OCI-LY7 (cell line): ENCODE measurements at regions not wholly inside any gene's neighbourhood (a gene's known extent, or its start where the extent isn't known, plus 50 kb on each side); places are given as distances from the start of the nearest gene placed in this dataset.

Source experiments
- BruUV-seq: library from RNA; stranded (reverse); fragments of 400-500 nt; replicated peaks from 2 replicates; lab custom pipeline; 2021; lab: Mats Ljungman, UMichigan
- CTCF ChIA-PET: fragments of 300-600 bp; sonication (Branson Sonifier 250); formaldehyde crosslinking; loops from one replicate; lab custom pipeline; 2022; ENCODE audit warnings: antibody characterized with exemption; ENCODE audit not compliant: unreplicated experiment; lab: Charles Lee
- POLR2A ChIA-PET: fragments of 300-600 bp; sonication (Branson Sonifier 250); formaldehyde crosslinking; loops from one replicate; lab custom pipeline; 2022; ENCODE audit warnings: antibody characterized with exemption; lab: Charles Lee
- DNase-seq: peaks from one replicate; pipeline ENCODE4 v3.0.0-alpha.2; 2015; ENCODE audit warnings: low spot score
- H2AFZ ChIP-seq: fragments of 200-600 bp; sonication (generic), shearing (Covaris generic); 2 replicates; pipeline ENCODE4 v1.6.1; 2014; ENCODE audit warnings: mild to moderate bottlenecking, antibody characterized with exemption, low read length, moderate library complexity
- H3K27ac ChIP-seq: fragments of 200-600 bp; sonication (generic); 2 replicates; pipeline ENCODE4 v1.5.1; 2014; ENCODE audit warnings: mixed run types, low read depth, mild to moderate bottlenecking, moderate library complexity, low read length, inconsistent platforms; ENCODE audit not compliant: poor library complexity, severe bottlenecking
- H3K36me3 ChIP-seq: fragments of 200-600 bp; sonication (generic); 2 replicates; pipeline ENCODE4 v1.6.1; 2014; ENCODE audit warnings: mild to moderate bottlenecking, antibody characterized with exemption, low read length, moderate library complexity, mixed read lengths; ENCODE audit not compliant: insufficient read depth
- H3K4me1 ChIP-seq: fragments of 200-600 bp; sonication (generic); 2 replicates; pipeline ENCODE4 v1.5.1; 2014; ENCODE audit warnings: mild to moderate bottlenecking, low read length; ENCODE audit not compliant: insufficient read depth, poor library complexity, severe bottlenecking
- H3K4me2 ChIP-seq: fragments of 200-600 bp; sonication (generic); 2 replicates; pipeline ENCODE4 v1.6.1; 2014; ENCODE audit warnings: mild to moderate bottlenecking, low read length
- H3K4me3 ChIP-seq: fragments of 200-600 bp; sonication (generic); 2 replicates; pipeline ENCODE4 v1.5.1; 2014; ENCODE audit warnings: mild to moderate bottlenecking, low read depth, low read length; ENCODE audit not compliant: poor library complexity, severe bottlenecking
- H3K79me2 ChIP-seq: fragments of 200-600 bp; sonication (generic); 2 replicates; pipeline ENCODE4 v1.6.1; 2016; ENCODE audit warnings: low read depth, mild to moderate bottlenecking, low read length, moderate library complexity, mixed read lengths; ENCODE audit not compliant: insufficient read depth
- H3K9me2 ChIP-seq: fragments of 200-600 bp; sonication (generic); 2 replicates; pipeline ENCODE4 v1.6.1; 2016; ENCODE audit warnings: mild to moderate bottlenecking, low read length, mixed read lengths; ENCODE audit not compliant: insufficient read depth
- H3K9me3 ChIP-seq: fragments of 200-600 bp; sonication (generic); 2 replicates; pipeline ENCODE4 v1.6.1; 2014; ENCODE audit warnings: mild to moderate bottlenecking, mixed run types, low read length, mixed read lengths
- H4K20me1 ChIP-seq: fragments of 200-600 bp; sonication (generic); 2 replicates; pipeline ENCODE4 v1.6.1; 2014; ENCODE audit warnings: mild to moderate bottlenecking, antibody characterized with exemption, low read length, moderate library complexity, mixed read lengths; ENCODE audit not compliant: insufficient read depth
- EZH2phosphoT487 ChIP-seq: fragments of 200-600 bp; sonication (generic); IDR thresholded peaks from 2 replicates; pipeline ENCODE4 v1.6.1; 2018; ENCODE audit warnings: low read depth, borderline replicate concordance, mild to moderate bottlenecking, mixed run types, antibody characterized with exemption, low read length, moderate library complexity, mixed read lengths
- intact Hi-C: fragments of 100-400 bp; cut with micrococcal nuclease; formaldehyde crosslinking; loops from one replicate; pipeline ENCODE4 v1.10.0; 2022; ENCODE audit not compliant: unreplicated experiment
- TF ChIP-seq, protein P1 (sequence below): fragments of 200-600 bp; sonication (generic); conservative IDR thresholded peaks from 2 replicates; pipeline ENCODE4 v1.5.1; 2014; ENCODE audit warnings: mild to moderate bottlenecking, antibody characterized with exemption, low read length, moderate library complexity, mixed read lengths

DNA sequence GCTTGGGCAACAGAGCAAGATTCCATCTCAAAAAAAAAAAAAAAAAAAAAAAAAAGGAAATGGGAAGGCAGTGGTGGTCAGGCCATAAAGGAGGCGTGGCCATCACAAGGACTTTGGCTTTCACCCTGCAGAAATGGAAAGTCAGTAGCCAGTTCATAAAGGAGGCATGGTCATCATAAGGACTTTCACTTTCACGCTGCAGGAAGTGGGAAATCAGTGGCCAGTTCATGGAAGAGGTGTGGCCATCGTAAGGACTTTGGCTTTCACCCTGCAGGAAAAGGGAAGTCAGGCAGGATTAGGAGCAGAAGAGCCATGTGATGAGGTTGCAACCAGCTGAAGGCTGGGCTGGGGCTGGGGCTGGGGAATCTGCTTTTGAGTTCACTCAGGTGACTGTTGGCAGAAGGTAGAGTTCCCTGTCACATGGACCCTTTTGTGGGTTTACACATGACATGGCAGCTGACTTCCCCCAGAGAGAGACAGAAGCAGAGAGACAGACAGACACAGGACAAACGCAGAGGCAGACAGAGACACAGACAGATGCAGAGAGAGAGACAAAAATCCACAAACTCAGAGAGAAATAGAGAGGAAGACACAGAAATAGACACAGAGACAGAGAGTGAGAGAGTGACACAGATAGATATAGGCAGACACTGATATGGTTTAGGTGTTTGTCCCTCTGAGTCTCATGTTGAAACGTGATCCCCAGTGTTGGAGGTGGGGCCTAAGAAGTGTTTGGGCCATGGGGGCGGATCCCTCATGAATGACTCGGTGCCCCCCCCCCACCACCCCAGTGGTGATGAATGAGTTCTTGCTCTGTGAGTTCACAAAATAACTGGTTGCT is 263.9 kb upstream of the KAZN start:
- peaks cover 38% of the 10 kb centered on the region for H3K9me3 ChIP-seq
- intact Hi-C loops, result no loop called here
- peak overlapping the region; percentile 85 for H3K27ac ChIP-seq
- no TSS peak for BruUV-seq
- H3K4me3 ChIP-seq, result peak overlapping the region; percentile 1
- peaks cover 7% of the 10 kb centered on the region; the same call in 1 of the 2 replicates for H3K36me3 ChIP-seq
- H4K20me1 ChIP-seq, result no peaks in the 10 kb centered on the region
- ChIA-PET CTCF (no interaction called here), POLR2A (interaction anchor here (1.0 kb wide), 1 partner anchor 14 kb away, joined by 3 read pairs; no protein-coding TSS in a partner anchor)
- H3K4me1 ChIP-seq, result peaks cover 68% of the 10 kb centered on the region
- H2AFZ ChIP-seq, result peak overlapping the region; percentile 64
- no peaks in the 10 kb centered on the region for H3K79me2 ChIP-seq
- peak; percentile 74 for DNase-seq
- peak overlapping the region; percentile 56 for H3K4me2 ChIP-seq
- H3K9me2 ChIP-seq, result no peaks in the 10 kb centered on the region
- no peak for TF ChIP-seq EZH2phosphoT487
- TF ChIP-seq, protein P1, sequence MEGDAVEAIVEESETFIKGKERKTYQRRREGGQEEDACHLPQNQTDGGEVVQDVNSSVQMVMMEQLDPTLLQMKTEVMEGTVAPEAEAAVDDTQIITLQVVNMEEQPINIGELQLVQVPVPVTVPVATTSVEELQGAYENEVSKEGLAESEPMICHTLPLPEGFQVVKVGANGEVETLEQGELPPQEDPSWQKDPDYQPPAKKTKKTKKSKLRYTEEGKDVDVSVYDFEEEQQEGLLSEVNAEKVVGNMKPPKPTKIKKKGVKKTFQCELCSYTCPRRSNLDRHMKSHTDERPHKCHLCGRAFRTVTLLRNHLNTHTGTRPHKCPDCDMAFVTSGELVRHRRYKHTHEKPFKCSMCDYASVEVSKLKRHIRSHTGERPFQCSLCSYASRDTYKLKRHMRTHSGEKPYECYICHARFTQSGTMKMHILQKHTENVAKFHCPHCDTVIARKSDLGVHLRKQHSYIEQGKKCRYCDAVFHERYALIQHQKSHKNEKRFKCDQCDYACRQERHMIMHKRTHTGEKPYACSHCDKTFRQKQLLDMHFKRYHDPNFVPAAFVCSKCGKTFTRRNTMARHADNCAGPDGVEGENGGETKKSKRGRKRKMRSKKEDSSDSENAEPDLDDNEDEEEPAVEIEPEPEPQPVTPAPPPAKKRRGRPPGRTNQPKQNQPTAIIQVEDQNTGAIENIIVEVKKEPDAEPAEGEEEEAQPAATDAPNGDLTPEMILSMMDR, result no peak

DNA sequence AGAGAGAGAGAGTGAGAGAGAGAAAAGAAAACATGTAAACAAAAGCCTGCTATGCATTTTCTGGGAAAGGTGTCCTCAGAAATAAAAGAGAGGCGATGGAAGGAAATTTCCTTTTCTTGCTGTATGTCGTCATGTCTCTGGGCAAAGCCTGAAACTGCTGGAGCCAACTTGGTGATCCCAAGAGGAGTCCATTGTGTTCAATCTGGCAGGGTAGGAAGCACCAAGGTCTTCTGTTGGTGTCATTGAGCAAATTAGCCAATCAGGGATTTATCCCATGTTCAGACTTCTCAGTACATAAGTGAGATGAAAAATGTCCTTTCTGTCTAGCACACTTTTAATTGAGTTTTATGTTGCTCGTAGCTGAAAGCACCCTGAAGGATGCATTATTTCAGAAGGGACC is 260.0 kb upstream of the KAZN start:
- Histone ChIP-seq H3K36me3 (no peaks in the 10 kb centered on the region), H3K4me3 (no peak overlapping the region), H3K9me3 (peaks cover 14% of the 10 kb centered on the region; the same call in 1 of the 2 replicates), H3K79me2 (no peaks in the 10 kb centered on the region), H2AFZ (peak overlapping the region; percentile 97), H3K4me2 (peak overlapping the region; percentile 18; the same call in 1 of the 2 replicates), H3K27ac (no peak overlapping the region), H4K20me1 (no peaks in the 10 kb centered on the region), H3K9me2 (no peaks in the 10 kb centered on the region), H3K4me1 (peaks cover 85% of the 10 kb centered on the region)
- no TSS peak for BruUV-seq
- TF ChIP-seq, protein P1, result no peak
- no peak for TF ChIP-seq EZH2phosphoT487
- POLR2A ChIA-PET, result interaction anchor here (0.5 kb wide), 1 partner anchor 15 kb away, joined by 3 read pairs; no protein-coding TSS in a partner anchor
- intact Hi-C loops, result no loop called here
- CTCF ChIA-PET, result no interaction called here
- DNase-seq, result no peak
